22Rv1 (cell line): ENCODE measurements at regions not wholly inside any gene's neighbourhood (a gene's known extent, or its start where the extent isn't known, plus 50 kb on each side); places are given as distances from the start of the nearest gene placed in this dataset.

Source experiments
- ZFX ChIP-seq: fragments of 450-650 bp; IDR thresholded peaks from 2 replicates; pipeline ENCODE4 v1.6.1; 2017; ENCODE audit warnings: antibody characterized with exemption, borderline replicate concordance
- TF ChIP-seq, protein P1 (sequence below): fragments of 450-650 bp; IDR thresholded peaks from 2 replicates; pipeline ENCODE4 v1.5.1; 2017; ENCODE audit warnings: mild to moderate bottlenecking

GRCh38 chr4:104919406-104919805 is 227.3 kb upstream of the TET2 start:
- TF ChIP-seq, protein P1, sequence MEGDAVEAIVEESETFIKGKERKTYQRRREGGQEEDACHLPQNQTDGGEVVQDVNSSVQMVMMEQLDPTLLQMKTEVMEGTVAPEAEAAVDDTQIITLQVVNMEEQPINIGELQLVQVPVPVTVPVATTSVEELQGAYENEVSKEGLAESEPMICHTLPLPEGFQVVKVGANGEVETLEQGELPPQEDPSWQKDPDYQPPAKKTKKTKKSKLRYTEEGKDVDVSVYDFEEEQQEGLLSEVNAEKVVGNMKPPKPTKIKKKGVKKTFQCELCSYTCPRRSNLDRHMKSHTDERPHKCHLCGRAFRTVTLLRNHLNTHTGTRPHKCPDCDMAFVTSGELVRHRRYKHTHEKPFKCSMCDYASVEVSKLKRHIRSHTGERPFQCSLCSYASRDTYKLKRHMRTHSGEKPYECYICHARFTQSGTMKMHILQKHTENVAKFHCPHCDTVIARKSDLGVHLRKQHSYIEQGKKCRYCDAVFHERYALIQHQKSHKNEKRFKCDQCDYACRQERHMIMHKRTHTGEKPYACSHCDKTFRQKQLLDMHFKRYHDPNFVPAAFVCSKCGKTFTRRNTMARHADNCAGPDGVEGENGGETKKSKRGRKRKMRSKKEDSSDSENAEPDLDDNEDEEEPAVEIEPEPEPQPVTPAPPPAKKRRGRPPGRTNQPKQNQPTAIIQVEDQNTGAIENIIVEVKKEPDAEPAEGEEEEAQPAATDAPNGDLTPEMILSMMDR, result no peak
- no peak for TF ChIP-seq ZFX
